LHCN-M2 (cell line): ENCODE measurements at regions not wholly inside any gene's neighbourhood (a gene's known extent, or its start where the extent isn't known, plus 50 kb on each side); places are given as distances from the start of the nearest gene placed in this dataset.

Experiments
- DNase-seq: peaks from one replicate; pipeline ENCODE4 v3.0.0-alpha.2; 2012; ENCODE audit warnings: low read depth

DNA sequence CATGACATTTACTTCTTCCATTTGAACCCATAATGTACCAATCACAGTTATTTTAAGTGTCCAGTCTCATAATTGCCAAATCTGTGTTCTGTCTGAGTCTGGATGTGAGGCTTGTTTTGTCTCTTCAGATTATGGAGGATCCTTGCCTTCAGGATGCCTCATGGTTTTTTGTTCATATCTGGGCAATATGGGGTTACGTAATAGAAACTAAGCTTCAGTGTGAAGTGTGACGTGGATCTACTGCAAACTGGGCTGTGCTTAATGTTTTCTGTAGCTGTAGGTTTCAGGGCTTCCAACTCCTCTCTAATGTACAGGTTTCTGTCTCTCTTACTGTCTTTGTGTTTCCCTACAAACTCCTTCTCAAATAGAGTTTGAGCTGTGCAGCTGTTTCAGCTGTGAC is 223.7 kb upstream of the ADARB2 start:
- DNase-seq: no peak

DNA sequence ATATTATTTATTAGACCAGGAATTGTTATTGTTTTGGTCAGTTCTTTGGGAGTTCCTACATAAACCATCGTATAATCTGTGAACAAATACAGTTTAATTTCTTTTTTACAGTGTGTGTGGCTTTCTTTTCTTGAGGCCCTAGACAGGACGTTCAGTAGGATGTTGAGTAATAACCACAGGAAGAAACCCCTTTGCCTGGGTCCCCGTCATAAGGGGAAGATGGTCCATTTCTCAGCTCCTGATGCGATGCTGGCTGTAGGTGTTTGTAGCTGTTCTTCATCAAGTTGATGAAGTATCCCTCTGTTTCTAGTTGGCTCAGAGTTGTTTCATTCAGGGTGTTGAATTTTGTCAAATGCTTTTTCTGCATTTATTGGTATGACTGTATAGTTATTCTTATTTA is 219.7 kb upstream of the ADARB2 start:
- DNase-seq: no peak

DNA sequence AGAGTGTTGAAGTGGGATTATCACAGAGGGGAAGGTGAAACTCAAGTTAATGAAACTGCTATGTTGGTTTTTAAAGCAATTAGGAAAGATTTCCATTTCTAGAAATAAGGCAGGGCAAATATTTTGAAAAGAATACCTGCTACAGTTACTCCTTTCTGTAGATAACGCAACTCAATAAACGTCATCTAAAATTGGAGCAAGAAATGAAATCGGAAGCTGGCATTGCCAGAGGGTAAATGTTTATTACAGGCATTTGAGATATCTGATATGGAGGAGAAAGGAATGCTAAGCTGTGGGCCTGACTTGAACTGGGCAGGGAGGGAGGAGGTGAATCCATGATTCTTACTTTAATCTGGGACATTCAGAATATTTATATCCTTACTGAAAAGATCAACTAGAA is 217.0 kb upstream of the ADARB2 start:
- DNase-seq: no peak

DNA sequence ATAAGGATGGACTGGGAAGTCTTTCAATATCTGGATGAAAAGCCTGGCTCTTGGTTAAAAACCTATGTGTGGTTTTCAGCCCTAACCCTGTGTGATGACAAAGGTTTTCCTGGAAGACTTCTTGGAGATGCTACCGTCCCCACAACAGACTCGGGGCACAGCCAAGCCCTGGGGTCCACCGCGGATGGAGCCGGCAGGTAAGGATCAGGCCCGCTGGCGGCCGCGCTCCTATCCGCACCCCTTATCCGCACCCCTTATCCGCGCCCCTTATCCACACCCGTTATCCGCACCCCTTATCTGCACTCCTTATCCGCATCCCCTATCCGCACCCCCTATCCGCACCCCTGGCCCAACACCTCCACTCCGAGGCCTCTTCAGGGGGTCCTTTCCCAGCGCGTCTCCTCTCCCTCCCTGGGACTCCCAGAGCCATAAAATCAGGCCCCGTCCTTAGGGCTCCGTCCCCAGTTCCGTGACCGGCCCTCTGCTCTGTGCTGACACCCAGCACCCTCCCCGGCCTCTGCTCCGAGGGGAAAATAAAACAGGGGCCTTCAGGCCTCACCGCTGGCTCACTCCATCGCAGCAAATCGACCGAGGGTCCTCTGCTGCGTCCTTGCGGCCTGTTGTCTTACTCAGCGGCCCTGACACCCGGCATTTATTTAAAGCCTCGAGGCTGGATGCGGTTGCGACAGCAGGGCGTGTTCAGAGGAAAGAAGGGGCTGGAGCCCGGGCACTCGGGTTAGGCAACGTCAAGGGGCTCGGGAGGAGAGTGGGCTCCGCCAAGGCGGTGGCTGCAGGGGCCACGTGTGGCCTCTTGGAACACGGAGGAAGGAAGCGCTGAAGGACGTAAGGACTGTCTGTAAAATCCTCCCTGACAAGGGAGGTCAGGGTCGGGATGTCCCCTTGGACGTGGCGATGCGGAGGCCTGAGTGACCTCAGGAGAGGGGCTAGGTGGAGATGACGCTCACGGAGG is 215.1 kb upstream of the ADARB2 start:
- DNase-seq: no peak

DNA sequence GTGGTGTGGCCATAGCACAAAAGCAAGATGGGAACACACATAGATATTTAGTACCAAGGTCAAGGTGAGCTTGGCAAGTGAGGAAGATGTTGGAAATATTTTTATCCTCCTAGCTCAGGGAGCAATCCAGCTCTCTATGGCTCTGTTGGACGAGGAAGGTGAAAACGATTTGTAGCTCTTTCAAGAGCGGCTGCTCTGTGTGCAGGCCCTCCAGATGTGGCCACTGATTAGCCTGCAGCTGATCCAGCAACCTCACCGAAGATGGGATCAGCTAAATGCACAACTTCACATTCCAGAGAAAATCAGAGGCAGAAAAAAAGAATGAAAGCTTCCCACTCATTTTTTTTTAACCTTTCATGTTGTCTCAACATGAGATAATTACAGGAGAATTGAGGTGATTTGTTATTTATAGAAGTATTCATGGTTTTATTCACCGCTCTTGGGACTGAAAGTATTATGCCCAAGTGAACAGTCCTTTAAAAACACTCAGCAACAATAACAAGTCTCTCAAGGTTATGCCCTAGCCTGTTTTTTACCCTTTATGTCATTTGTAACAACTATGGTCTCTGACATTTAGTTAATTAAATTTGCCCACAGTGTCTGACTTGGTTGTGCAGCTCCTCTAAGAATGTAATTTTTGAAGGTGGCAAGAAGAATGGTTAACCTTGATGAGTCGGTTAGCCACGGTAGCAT is 213.6 kb upstream of the ADARB2 start:
- no peak for DNase-seq

DNA sequence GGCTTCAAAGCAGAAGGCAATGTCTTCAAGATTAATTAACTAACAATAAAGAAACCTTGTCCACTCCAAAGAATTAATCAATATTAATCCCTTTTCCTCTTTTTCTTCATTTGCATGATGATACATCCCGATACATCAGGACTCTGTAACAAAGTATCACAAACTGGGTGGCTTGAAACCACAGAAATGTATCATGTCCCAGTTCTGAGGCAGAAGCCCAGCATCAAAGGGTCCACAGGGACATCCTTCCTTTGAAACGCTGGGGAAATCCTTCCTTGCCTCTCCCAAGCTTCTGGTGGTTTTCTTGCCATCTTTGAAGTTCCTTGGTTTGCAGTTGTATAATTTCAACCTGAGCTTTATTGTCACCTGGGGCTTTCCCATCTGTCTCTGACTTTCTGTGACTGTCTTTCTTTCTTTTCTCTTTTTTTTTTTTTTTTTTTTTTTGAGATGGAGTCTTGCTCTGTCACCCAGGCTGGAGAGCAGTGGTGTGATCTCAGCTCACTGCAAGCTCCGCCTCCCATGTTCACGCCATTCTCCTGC is 210.2 kb upstream of the ADARB2 start:
- no peak for DNase-seq

DNA sequence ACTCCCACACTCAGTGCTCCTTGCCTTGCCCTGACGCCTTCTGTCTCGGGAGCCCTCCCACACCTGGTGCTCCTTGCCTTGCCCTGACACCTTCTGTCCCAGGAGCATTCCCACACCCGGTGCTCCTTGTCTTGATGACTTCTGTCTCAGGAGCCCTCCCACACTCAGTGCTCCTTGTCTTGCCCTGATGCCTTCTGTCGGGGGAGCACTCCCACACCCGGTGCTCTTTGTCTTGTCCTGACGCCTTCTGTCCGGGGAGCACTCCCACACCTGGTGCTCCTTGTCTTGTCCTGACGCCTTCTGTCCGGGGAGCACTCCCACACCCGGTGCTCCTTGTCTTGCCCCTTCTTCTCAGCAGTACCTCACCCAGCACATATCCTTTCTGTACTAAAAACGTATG is 207.2 kb upstream of the ADARB2 start:
- no peak for DNase-seq

DNA sequence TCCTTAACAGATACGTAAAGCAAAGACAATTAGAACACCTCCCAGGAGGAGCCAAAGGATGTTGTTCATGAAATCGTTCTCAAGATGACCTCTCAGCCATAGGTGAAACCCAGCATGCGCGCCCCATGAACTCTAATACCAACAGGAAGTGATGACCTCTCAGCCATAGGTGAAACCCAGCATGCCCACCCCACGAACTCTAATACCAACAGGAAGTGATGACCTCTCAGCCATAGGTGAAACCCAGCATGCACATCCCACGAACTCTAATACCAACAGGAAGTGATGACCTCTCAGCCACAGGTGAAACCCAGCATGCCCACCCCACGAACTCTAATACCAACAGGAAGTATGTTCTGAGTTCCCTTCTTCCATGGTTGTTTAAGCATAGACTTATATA is 205.2 kb upstream of the ADARB2 start:
- no peak for DNase-seq

DNA sequence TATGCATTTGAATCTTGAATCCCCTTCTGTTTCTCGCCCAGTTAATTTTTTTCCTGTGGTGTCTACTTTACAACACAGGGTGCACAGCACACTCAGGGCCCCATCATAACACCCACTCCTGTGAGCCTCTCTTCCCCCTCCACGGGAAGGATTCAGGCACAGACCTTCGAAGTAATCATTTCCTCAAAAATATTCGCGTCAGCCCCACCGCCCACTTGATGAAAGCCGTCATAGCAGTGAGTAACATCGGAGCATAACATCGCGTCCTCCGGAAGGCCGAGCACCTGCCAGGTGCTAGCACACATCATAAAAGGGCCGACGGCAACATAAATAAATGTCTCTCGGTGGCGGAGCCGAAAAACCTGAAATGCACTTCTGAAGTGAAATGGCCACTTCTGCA is 201.7 kb upstream of the ADARB2 start:
- no peak for DNase-seq

DNA sequence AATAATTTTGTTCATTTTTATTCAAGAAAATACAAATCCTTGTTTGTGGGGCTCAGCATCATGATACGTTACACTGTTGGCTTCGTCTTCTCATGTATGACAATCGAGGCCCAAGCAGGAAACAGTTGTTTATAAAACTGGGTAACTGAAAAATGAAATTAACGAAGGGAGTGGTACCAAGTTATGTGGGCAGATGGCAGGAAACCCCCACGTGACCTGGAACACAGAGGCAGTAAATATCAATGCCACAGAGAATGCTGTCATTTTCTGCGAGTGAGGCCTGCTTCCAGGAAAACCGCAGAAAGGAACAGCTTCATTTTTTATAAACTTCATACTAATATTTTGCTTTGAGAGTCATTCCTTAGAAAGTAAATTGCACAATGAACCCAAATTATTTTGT is 201.0 kb upstream of the ADARB2 start:
- DNase-seq: no peak

DNA sequence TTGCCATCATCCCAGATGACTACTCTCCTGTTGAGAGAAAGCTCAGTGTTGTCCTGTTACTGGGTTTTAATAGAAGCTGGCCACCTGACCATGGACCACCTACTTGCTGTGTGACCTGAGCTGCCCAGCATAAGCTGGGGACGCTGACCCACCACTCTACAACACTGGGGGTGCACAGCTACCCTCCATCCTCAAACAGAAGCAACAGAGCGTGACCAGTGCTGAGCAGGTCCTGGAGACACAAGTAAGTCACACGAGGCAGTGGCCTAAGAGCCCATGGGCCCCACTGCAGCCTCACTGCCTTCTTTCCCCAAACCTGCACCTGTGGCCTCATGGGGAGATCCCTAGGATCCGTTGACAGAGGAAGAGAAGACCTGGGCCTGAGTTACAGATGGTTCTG is 198.6 kb upstream of the ADARB2 start:
- DNase-seq: no peak

DNA sequence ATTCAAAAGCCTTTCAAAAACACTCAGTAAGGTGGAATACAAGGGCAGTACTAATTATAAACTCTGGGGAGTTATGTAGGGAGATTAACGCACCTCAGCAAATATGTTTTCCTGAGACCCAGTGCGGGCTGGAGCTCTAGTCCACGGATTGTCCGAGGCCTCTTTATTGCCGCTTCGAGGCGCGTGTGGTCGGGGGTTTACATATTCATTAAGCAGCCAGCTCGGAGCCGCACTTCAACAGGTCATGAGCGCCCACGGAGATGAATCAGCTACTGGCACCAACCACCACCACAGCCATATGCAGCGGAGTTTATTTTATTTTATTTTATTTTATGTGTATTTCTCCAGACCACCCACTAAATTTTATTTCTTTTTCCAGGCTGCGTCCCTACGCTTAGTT is 195.9 kb upstream of the ADARB2 start:
- DNase-seq: no peak

DNA sequence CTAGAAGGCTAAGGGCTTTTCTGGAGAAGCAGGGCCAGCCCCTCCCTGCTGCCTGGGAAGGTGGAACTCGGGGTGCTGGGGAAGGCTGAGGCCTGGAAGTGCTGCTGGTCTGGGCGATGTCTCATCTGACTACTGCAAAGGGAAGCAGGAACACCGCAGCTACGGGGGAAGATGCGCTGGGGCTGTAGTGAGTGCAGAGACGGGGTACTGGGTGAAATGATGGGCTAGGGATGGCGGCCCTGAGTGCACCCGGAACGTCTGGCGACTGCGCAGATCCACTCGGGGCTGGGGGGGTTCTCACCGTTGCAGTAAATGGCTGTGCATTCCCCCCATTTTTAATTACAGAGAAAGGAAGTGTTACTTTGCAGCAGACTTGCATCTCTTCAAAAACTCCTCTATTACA is 195.4 kb upstream of the ADARB2 start:
- no peak for DNase-seq

DNA sequence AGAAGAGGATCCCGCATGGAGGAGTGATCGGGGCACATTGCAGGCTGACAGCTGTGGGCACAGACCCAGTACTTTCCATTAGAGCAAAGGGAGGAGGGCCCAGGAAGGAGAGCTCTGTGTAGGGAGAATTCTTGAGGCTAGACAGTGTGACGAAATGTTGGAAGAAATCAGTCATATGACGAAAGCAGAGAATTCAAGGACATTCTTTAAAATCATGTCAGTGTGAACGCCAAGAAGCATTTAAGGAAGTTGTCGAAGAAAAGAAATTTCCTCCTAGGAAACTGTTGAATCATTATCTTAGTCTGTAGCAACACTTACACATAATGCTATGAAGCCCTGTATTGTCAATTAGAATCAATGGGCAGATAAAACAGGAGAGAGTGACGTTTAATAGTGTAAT is 191.3 kb upstream of the ADARB2 start:
- no peak for DNase-seq

DNA sequence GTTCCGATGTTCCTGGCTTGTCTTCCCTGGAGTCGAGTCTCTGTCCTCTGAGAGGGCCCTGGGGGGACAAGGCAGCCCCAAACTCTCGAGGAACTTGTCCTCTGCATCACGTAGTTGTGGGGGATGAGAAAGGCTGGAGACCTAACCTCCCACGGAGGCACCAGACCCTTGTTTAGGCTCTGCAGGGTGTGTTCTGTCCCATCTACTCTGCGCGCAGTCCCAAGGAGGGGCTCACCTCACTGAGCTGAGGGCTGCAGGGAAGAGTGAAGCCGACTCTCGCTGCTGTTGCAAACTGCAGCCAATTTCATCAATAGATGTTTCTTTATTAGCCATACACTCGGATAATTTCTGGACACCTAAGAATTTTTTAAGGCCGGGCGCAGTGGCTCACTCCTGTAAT is 186.7 kb upstream of the ADARB2 start:
- DNase-seq: no peak

DNA sequence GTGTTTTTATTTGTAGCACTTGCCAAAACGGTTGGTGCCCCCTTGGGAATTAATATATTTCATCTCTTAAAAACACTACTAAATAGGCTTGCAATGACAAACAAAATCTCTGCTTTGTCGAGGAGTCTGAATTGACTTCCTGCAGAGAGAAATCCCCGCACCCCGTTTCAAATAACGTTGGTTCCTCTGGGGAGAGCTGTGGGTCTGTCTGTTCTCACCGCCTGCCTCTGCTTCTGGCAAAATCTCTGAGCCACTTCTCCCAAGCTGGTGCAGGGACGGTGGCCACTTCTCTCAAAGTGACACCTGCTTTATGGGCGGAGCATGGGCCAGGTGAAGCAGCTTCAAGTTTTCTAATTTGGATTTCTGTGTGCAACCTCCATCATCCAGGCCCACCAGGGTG is 186.3 kb upstream of the ADARB2 start:
- no peak for DNase-seq

DNA sequence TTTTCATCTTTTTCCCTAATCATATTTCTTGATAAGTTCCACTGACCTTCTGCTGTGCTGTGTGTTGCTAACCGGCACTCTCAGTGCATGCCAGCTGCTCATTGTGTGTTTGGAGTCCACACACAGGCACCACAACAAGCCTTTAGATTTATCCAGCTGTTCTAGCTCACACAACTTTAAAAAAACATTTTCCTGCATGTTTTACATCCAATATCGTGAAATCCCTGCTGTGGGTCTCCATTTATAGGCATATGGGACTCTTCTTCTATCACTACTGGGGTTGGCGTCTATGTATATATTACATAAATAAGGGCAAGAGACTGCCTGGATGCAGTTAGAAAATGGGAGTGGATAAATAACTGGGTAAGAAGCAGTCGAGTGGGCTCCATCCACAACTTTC is 183.6 kb upstream of the ADARB2 start:
- no peak for DNase-seq

DNA sequence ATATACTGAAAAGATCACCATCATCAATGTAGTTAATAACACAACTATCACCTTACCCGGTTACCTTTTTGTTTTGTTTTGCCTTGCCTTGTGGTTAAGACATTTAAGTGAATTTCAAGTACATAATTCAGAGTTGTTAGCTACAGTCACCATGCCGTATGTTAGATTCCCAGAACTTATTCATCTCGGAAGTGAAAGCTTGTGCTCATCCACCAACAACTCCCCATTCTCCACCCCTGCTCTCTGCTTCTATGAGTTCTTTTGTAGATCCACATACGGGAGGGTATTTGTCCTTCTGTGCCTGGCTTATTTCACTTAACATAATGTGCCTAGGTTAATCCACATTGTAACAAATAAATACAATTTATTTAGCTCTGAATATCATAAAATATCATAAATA is 182.8 kb upstream of the ADARB2 start:
- DNase-seq: no peak

DNA sequence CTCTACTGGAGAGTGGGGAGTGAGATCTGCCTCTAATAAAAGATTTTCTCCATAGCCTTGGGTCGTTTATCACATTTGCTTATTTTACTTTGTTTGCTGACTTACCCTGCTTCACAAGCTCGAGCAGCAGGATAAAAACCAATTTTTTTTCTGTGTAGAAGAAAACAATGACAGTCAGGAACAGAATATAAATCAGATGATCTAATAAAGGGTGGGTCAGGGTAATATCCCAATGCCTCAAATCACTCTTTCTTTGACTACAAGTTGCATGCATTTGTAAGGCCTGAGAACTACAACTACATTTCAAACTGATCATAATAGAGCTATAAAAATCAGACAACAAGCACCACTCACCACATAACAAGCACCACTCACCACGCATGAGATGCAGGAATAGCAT is 174.4 kb upstream of the ADARB2 start:
- DNase-seq: no peak

DNA sequence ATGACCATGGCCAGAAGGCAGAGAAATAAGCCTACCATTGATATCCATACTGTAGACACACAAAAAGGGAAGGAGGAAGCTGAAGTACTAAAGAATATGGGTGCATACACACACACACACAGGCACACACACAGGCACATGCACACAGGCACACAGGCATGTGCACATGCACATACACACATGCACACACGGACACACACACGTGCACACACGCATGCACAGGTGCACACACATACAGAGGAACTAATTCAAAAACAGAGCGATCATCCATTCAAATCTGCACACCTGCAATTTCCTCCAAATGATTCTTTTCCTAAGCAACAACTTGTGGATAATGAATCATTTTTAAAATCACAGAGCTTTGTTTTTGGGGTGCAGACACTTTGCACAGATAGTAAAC is 166.7 kb upstream of the ADARB2 start:
- DNase-seq: no peak

DNA sequence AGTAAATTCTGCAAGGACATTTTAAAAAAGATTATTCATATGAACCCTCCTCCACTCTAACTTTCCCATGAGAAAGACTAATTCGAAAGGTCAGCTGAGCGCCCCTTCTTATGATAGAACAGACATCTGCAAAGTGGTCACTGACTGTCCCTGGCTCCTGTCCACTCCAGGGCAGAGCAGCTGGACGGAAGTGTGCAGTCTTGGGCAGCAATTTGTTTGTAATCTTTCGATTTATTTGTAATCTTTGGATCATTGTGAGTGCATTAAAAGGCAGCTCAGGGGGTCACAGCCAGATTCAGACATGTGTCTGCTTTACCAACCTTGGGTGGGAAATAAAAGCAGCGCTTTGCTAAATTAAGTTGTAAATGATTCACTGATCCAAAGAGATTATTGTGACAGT is 158.8 kb upstream of the ADARB2 start:
- DNase-seq: no peak

DNA sequence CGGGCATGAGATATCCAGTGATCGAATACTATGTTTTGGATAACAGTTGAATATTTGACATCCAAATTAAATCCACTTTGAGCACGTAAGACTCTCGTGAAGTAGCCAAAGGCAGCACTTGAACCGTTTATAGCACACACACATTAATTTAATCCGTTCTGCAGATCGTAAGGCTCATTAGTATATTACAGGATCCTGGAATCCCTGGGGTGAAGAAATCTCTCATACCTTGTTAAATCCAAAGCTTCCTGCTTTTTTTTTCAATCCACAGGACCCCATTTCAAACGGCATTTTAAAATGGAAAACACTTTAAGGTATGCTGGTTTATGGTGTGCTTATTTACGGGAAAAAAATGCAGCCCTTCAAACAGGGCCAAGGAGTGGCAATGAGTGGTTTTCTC is 158.4 kb upstream of the ADARB2 start:
- DNase-seq: no peak

DNA sequence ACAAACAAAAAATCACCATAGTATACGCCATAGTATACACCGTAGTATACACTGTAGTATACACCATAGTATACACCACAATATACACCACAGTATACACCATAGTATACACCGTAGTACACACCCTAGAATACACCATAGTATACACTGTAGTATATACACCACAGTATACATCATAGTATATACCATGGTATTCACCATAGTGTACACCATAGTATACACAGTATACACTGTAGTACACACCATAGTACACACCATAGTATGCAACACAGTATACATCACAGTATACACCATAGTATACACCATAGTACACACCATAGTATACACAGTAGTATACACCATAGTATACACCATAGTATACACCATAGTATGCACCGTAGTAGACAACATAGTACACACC is 157.6 kb upstream of the ADARB2 start:
- no peak for DNase-seq
